ENCODE measurements at regions not wholly inside any gene's neighbourhood (a gene's known extent, or its start where the extent isn't known, plus 50 kb on each side); places are given as distances from the start of the nearest gene placed in this dataset.

DNA sequence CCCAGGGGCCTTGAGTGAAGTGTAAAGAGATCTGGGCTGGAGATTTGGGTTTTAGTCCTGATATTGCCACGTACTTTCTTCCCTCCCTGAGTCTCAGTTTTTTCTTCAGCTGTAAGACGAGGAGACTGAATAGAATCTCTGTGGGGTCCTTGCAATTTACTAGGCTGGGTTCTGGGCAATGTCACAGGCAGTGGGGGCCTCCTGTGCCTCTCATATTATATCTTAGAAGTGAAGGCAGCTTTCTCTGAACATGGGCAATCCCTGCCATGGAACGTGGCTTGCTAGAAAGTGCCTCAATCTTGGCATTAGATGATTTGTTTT, 62.0 kb upstream of the PTPRJ start:
- Histone ChIP-seq H3K4me3 (no peak overlapping the region), H3K27ac (peak overlapping the region in 3 of 4 donors; percentile 65 to 75 (median 66)), H3K27me3 (no peaks in the 10 kb centered on the region), H3K4me1 (peaks cover 0 to 27% (median 0%) of the 10 kb centered on the region in 3 donors), H3K36me3 (no peaks in the 10 kb centered on the region), H3K9me3 (no peaks in the 10 kb centered on the region)
- TF ChIP-seq, protein P1, sequence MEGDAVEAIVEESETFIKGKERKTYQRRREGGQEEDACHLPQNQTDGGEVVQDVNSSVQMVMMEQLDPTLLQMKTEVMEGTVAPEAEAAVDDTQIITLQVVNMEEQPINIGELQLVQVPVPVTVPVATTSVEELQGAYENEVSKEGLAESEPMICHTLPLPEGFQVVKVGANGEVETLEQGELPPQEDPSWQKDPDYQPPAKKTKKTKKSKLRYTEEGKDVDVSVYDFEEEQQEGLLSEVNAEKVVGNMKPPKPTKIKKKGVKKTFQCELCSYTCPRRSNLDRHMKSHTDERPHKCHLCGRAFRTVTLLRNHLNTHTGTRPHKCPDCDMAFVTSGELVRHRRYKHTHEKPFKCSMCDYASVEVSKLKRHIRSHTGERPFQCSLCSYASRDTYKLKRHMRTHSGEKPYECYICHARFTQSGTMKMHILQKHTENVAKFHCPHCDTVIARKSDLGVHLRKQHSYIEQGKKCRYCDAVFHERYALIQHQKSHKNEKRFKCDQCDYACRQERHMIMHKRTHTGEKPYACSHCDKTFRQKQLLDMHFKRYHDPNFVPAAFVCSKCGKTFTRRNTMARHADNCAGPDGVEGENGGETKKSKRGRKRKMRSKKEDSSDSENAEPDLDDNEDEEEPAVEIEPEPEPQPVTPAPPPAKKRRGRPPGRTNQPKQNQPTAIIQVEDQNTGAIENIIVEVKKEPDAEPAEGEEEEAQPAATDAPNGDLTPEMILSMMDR (IDR thresholded peaks at IDR 0.05) = no peak
- TF ChIP-seq EP300 (IDR thresholded peaks at IDR 0.05) (no peak), POLR2AphosphoS5 (IDR thresholded peaks at IDR 0.05) (no peak), POLR2A (IDR thresholded peaks at IDR 0.05) (no peak)
- 33 to 35% methylated on average over 2 to 3 of the region's 3 CpGs for WGBS, 2 donors (ENCODE audit: low coverage in 1 of 2)
- ATAC-seq = no peak

DNA sequence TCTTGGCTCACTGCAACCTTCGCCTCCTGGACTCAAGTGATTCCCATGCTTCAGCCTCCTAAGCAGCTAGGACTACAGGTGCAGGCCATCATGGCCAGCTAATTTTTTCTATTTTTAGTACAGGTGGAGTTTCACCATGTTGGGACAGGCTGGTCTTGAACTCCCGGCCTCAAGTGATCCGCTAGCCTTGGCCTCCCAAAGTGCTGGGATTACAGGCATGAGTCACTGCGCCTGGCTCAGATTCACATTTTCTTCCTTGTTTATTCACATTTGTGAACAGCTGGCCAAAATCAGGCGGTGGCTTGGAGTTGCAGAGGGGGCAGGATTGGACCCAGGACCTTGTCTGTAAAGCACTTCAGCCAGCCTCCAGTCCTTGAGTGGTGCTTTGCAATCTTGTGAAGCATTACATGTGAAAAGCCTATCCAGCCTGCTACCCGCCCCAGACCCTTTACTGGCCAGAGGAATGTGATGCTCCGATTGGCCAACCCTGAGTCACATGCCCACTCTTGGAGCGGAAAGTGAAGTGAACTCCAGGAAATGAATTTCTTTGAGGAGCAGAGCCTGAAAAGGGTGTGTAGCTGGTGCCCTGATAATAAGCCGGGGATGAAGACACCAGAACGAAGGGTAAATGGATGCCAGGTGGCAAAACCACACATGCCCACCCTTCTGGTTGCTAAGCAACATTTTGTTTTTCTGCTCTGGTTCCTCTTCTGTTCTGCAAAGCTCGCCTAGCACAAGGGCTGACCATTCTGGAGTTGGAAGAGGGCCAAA, 62.6 kb upstream of the PTPRJ start:
- H3K36me3 ChIP-seq = no peaks in the 10 kb centered on the region
- peak; percentile 97 for ATAC-seq
- WGBS, 2 donors (ENCODE audit: low coverage in 1 of 2) = 27 to 55% methylated on average over 8 of the region's 11 CpGs
- no peaks in the 10 kb centered on the region for H3K27me3 ChIP-seq
- no peak overlapping the region for H3K4me3 ChIP-seq
- peak overlapping the region in 3 of 4 donors; percentile 65 to 75 (median 66) for H3K27ac ChIP-seq
- H3K4me1 ChIP-seq = peaks cover 0 to 27% (median 0%) of the 10 kb centered on the region in 3 donors
- H3K9me3 ChIP-seq = no peaks in the 10 kb centered on the region
- TF ChIP-seq, protein P1 (IDR thresholded peaks at IDR 0.05) = no peak
- peak; percentile 58 for TF ChIP-seq POLR2AphosphoS5 (IDR thresholded peaks at IDR 0.05)
- TF ChIP-seq EP300 (IDR thresholded peaks at IDR 0.05) = no peak

DNA sequence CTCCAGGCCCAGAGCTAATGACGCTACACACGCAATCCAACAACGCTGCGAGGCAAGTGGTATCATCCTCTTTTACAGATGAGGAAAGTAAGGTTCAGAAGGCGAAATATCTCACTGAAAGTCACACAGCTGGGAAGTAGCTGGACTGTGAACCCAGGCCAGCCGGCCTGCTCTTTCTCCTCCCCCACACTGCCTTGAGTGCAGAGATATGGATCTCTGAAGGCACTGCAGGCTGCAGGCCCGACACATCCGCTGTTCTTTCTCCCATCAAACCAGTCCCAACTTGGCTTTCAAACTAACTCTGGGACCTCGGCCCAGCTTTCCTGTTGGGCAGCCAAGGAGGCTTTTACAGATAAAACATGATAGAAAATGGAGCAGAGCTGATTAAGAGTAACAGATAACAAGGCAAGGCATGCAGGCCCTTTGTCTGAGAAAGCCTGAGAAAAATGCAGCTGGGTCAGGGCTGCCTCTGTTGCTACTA, 64.0 kb upstream of the PTPRJ start:
- no peaks in the 10 kb centered on the region for H3K9me3 ChIP-seq
- WGBS, 2 donors (ENCODE audit: low coverage in 1 of 2) = 52% methylated on average over 7 of the region's 9 CpGs; no CpG with 5 or more reads in 1 of the 2 donors
- no peaks in the 10 kb centered on the region for H3K36me3 ChIP-seq
- peak overlapping the region in 3 of 4 donors; percentile 47 to 66 (median 65) for H3K27ac ChIP-seq
- TF ChIP-seq POLR2A (IDR thresholded peaks at IDR 0.05) (no peak), EP300 (IDR thresholded peaks at IDR 0.05) (no peak), POLR2AphosphoS5 (IDR thresholded peaks at IDR 0.05) (no peak)
- TF ChIP-seq, protein P1 (IDR thresholded peaks at IDR 0.05) = no peak
- peaks cover 0 to 27% (median 0%) of the 10 kb centered on the region in 3 donors for H3K4me1 ChIP-seq
- no peaks in the 10 kb centered on the region for H3K27me3 ChIP-seq
- no peak for ATAC-seq
- H3K4me3 ChIP-seq = no peak overlapping the region

DNA sequence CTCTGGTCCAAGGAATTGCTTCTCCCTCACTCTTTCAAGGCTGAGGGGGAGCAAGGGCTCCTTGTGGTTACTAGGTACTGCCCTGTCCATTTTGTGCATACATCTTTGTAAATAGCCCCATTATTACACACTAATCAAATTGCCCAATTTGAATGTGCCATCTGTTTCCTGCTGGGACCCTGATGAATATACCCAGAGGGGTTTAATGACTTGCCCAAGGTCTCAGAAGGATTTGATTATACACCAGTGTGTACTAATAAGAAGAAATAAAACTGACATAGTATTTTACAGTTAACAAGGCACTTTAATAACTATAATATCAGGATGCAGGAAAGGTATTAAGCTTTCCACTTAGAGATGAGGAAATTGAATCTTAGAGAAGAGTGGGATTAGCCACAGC, 64.6 kb upstream of the PTPRJ start:
- H3K4me1 ChIP-seq = peaks cover 0 to 27% (median 0%) of the 10 kb centered on the region in 3 donors
- no peaks in the 10 kb centered on the region for H3K27me3 ChIP-seq
- no peaks in the 10 kb centered on the region for H3K9me3 ChIP-seq
- TF ChIP-seq, protein P1 (IDR thresholded peaks at IDR 0.05) = no peak
- no peak for TF ChIP-seq POLR2A (IDR thresholded peaks at IDR 0.05)
- TF ChIP-seq POLR2AphosphoS5 (IDR thresholded peaks at IDR 0.05) = no peak
- TF ChIP-seq EP300 (IDR thresholded peaks at IDR 0.05) = no peak
- H3K4me3 ChIP-seq = no peak overlapping the region
- no peak for ATAC-seq
- H3K36me3 ChIP-seq = no peaks in the 10 kb centered on the region
- H3K27ac ChIP-seq = peak overlapping the region in 2 of 4 donors; percentile 47 to 66

DNA sequence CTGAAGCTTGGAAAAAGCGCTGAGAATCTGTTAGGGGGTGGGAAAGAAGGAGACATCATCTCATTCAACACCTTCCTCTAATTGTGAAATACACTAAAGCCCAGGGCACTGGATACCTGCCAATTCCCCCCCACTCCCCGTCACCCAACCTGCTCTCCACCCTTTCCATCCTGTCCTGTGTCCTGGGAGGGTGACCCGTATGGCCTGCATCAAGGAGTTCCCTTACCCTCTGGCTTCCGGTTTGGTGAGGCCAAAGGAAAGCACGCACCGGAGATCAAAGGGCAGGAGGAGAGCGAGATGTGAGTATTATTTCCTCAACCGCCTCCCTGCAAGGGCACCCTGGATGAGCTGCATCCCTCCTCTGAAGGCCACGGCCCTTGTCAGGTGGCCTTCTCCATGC, 65.0 kb upstream of the PTPRJ start:
- Histone ChIP-seq H3K9me3 (no peaks in the 10 kb centered on the region), H3K27me3 (no peaks in the 10 kb centered on the region), H3K36me3 (no peaks in the 10 kb centered on the region), H3K4me1 (peaks cover 0 to 27% (median 0%) of the 10 kb centered on the region in 3 donors), H3K4me3 (no peak overlapping the region), H3K27ac (peak overlapping the region in 1 of 4 donors; percentile 66)
- WGBS, 2 donors (ENCODE audit: low coverage in 1 of 2) = 86 to 88% methylated on average over 1 to 4 of the region's 9 CpGs
- no peak for ATAC-seq
- TF ChIP-seq POLR2AphosphoS5 (IDR thresholded peaks at IDR 0.05) = no peak
- TF ChIP-seq EP300 (IDR thresholded peaks at IDR 0.05) = no peak
- TF ChIP-seq, protein P1 (IDR thresholded peaks at IDR 0.05) = no peak
- TF ChIP-seq POLR2A (IDR thresholded peaks at IDR 0.05) = no peak
